ENCODE measurements at regions not wholly inside any gene's neighbourhood (a gene's known extent, or its start where the extent isn't known, plus 50 kb on each side); places are given as distances from the start of the nearest gene placed in this dataset.

DNA sequence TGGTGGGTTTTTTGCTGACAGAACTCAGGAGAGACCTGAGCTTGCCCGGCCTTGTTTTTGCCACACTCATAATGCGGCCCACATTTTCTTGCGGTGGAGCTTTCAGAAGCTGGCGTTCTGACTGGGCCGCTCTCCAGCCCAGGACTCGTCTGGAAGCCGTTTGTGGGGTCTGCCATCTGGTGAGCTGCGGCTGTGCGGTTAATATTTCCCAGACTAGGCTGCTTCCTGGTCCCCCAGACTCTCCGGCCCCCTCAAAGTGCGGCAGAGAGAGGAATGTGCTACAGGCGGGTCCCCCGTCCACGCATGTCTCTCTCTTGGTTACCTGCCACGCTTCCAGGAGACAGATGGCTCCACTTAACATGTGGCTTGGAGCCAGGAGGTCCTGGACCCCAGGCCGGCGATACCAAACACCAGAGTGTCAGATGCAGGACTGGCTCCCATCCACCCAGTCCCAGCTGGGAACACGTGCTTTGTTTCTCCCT lies 128.9 kb upstream of the PMEPA1 start:
- no peak for DNase-seq

DNA sequence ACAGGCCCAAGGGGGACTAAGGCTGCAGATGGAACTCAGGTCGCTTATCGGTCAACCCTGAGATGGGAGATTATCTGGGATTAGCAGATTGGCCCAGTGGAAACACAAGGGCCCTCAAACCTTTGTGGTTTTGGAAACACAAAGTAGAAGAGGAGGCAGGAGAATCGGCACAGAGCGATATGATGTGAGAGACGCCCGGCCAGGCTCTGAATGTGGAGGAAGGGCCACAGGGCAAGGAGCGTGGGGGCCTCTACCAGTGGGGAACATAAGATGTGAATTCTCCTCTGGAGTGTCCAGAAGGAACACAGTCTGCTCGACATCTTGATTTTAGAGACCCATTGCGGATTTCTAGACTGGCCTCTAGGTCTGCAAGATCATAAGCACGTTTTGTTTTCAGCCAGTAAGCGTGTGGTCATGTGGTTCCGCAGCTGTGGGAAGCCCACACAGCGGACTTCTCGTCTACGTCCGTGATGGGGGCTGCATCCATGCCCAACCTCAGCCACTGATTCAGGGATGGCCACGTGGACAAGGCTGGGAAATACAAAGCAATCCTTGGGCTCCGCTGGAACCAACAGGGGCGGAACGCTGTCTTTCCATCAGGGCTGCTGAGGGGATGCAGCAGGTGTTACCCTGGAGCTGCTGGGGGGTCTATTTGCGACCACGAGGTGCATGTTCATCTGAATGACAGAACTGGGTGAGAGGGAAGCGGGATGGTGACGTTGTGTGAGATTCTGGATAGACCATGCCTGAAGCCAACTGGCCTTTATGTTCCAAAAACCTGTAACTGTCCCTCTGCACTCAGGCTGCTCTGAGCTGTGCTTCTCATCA lies 127.6 kb upstream of the PMEPA1 start:
- no peak for DNase-seq

DNA sequence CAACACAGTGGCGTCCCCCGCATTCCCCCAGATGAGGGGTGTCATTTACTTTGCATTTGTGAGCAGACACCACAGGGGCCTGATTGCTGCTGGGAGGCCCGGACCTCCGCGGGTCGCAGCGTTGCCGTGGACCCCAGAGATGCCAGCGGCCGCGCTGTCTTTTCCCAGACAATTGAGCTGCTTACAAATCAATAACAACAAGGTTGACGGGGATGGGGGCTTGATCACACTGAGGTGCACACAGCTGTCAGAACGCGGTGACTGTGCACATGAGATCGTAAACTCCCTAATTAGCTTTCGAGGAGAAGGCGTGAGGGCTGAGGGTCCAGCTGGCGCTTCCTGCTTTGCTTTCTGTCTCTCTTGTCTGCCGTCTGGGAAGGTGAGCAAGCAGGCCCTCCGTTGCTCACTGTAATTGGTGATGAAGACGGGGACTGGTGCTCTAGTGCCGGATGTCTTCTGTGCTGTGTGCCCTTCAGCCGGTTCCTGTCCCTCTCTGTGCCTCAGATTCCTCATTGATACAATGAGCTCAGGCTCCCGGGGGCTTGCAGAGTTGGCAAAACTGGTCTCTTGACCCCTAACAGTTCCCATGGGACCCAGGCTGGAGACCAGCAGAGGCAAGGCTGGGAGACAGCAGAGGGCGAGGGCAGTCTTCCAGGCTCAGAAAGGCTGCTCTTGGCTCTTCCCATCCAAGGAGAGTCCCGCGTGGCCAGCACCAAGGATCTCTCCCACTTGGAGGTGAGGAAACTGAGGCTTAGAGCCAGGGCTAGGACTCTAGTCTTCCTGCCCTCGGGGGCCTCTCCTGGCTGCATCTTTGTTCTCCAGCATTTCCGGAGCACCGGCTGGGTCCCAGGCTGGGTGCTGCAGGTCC lies 126.0 kb upstream of the PMEPA1 start:
- no peak for DNase-seq

DNA sequence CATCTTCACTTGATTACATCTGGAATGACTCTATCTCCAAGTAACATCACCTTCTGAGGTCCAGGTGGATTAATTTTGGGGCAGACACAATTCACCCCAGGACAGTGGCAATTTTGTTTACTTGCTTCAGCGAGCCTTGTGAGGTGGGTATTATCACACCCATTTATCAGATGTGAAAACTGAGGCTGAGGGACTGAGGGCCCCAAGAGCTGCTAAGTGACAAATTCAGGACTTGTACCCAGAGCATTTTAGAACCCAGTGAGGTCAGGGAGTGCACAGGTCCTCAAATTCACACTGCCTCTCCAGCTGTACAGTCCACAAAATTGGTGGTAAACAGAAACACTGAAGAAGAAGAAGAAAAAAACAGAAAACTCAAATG lies 125.2 kb upstream of the PMEPA1 start:
- DNase-seq, result no peak

DNA sequence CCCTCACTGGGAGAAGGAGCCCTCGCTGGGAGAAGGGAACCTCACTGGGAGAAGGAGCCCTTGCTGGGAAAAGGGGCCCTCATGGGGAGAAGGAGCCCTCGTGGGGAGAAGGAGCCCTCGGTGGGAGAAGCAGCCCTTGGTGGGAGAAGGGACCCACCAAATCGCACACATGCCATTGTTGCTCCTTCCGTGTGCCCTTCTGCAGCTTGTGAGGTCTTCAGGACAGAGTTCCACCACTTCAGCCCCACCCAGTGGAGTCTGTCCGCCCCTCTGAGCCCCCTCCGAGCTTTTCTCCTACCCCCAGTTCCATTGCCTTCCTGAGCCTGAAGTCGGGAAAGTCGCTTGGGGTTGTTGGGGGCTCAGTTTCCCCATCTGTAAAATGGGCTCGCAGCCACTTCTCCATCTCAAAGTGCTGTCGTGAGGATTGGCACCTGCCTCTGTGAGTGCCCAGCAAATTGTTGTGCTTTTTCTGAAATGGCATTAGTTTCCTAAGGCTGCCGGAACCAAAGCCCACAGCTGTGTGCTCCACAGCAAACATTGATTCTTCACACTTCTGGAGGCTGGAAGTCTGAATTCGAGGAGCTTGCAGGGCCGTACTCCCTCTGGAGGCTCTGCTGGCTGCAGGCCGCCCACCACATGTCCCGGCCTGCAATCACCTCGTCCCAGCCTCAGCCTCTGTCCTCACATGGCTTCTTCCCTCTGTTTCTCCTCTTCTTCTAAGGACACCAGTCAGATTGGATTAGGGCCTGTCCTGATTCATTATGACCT lies 124.7 kb upstream of the PMEPA1 start:
- DNase-seq, result no peak

DNA sequence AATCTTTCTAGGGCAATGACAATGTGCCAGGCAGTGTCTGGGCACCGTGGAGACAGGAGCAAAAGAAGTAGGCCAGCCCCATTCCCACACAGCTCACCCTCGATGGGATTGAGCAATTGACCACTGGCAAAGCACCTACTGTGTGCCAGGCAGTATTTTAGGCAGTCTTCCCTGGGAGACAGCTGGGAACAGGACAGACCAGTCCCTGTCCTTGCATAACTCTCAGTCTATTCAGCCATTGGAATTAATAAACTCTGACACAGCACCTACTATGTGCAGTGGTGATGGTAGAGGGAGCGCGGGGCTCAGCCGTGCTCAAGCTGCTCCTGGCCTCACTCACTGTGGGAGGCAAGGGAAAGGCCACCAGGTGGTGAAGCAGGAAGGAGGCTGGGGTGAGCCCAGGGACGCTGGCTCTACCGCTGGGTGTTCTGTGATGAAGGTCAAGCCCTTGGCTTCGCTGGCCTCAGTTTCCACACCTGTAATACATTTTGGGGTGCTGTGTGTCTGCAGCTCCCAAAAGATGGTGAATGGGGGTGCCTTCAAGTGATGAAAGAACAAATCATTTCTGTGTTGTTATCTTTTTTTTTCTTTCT lies 122.3 kb upstream of the PMEPA1 start:
- no peak for DNase-seq

DNA sequence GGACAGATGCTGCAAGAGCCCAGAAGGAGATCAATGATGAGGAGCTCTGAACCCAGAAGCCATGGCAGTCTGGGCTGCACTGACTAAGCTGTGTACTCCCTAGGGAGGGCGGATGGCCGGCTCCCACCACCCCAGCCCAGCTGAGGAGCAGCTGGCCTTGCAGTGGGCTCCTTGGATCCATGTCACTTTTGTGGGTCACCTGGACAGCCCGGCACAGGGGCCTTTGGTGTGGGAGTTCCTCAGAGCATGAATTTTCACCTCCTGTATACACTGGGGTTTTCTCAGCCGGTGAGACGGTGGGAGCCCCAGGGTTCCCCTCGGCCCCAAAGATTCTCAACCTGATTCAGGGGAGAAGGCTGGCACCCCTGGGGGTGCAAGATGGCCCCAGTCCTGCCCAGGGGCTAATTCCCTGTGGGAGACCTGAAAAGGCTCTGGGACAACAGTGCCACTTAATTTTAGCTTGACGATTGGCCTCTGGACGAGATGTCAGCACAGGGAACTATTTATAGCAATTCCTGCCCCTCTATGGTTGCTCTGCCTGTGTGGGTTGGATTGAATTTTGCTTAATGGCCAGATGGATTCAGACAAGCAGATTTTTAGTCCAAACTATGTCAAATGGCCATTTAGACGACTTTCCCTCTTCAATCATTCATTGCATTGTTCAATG lies 121.6 kb upstream of the PMEPA1 start:
- no peak for DNase-seq

DNA sequence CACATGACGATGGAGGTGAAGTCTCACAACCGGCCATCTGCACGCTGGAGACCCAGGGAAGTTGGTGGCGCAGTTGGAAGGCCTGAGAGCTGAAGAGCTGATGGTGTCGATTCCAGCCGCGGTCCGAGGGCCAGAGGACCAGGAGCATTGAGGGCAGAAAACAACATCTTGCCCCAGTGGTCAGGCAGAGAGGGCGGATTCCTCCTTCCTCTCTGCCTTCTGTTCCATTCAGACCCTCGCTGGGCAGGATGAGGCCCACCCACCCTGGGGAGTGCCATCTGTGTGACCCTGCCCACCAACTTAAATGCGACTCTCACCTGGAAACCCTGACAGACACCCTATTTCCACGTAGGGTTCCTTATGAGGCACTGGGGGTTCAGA lies 120.7 kb upstream of the PMEPA1 start:
- DNase-seq, result no peak

DNA sequence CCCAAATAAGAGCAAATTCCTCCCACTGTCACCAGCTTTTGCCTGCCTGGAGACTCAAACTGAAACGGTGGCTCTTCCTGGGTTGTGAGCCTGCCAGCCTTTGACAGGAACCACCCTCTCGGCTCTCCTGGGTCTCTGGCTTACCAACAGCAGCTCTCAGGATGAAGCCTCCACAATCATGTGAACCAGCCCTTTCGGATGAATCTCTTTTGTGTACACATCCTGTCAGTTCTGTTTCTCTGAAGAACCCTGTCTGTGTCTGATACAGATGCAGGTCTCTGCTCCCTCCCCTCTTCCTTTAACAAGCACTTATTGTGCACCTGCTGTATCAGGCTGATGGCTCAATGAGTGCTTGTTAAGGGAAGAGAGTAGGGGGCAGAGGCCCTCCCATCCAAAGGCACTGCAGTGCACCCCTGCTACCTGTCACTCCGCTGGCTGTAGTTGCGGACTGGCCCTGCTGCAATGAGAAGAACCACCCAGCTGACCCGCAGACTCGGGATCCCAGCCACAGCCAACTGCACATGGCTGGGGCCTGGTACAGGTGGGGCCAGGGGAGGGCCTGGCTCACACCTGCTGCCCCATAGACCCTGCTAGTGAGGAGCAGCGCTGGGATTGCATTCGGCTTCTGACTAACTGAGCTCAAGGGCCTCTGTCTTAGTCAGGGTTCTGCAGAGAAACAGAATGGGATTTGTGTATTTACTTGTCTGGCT lies 120.1 kb upstream of the PMEPA1 start:
- no peak for DNase-seq

DNA sequence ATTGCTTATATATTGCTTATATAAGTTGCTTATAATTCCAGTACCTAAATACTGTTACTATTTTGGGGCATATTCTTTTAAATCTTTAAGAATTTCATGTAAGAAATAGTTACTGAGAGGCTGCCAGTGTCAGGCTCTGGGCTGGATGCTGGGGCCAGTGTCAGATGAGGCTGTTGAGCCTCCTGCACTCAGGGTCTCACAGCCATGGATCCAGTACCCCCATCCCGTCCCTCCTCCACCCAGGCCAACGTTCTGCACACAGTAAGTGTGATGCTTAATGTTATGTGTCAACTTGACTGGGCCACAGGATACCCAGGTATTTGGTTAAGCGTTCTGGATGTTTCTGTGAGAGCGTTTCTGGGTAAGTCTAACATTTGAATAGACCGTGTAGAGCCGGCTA lies 119.5 kb upstream of the PMEPA1 start:
- DNase-seq, result no peak

DNA sequence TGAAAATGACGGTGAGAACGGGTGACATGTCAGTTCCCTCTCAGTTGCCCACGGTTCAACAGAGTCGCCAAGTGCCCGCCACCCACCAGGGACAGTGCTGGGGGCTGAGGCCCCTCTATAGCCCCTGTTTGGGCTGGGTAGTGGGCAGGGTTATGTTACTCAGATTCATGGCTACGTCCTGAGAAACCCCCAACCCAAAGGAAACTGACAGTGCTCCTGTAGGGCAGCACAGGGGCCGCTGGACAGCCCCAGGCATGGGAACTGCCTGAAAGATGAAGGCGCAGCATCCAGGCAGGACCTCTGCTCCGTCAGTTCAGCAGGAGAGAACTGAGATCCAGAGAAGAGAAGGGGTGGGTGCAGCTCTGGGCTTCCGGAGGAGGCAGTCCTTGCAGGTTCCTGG lies 118.9 kb upstream of the PMEPA1 start:
- DNase-seq, result no peak

DNA sequence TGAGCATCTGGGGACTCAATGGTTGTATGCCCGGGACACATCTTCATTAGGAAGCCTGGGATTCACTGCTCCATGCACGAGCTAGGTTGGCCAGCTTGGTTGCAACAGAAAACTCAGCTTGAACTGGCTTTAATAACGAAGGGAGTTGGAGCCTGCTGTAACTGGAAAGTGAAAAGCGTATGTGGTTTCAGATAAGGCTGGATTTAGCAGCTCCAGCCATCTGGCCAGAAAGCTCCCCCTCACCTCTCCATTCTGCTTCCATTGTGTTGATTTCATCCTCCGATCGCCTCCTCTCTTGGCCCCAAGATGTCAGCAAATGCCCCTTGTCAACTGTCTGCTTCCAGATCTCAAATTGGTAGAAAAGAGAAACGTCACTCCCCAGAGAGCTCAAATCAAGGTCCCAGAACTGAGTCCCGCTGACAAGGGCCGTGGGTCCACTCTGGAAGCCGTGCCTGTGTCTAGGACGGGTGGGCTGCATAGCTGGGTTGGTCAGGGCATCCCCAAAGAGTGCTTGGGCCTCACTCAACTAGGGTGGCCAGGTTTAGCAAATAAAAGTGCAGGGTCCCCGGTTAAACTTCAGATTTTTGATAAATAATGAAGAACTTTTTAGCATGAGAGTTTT lies 117.0 kb upstream of the PMEPA1 start:
- no peak for DNase-seq

DNA sequence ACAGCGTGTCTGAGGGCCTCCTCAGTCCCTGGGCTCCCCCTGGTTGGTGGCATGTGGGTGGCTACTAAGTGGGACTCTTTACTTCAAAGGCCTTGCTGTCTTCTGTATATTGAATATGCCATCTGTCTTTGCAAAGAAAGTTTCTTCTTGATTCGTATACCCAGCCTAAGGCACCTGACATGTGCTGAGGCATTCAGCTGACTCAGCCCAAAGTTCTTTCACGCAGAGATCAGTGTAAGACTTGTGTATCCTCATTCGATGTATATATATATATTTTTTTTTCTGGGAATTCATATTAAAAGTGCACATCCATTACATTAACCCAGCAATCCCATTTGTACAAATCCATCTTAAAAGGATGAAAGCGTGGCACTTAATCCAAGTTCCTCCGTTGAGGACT lies 115.1 kb upstream of the PMEPA1 start:
- no peak for DNase-seq

DNA sequence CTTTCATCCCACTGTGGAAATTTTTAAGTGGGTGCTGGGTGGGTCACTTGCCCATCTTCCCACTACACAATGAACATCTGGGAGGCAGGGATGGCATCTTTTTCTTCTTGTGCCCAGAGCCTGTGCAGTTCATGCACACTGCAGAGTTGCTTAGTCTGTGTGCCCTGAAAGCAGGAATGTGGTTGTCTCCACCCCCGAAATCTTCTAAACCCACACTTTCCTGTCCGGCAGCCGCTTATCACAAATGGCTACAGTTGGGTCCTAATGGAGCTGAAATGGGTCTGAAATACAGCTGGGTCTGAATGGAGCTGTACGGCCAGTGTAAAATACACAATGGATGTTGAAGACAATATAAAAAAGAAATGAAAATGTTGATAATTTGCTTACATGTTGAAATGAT lies 112.1 kb upstream of the PMEPA1 start:
- no peak for DNase-seq

DNA sequence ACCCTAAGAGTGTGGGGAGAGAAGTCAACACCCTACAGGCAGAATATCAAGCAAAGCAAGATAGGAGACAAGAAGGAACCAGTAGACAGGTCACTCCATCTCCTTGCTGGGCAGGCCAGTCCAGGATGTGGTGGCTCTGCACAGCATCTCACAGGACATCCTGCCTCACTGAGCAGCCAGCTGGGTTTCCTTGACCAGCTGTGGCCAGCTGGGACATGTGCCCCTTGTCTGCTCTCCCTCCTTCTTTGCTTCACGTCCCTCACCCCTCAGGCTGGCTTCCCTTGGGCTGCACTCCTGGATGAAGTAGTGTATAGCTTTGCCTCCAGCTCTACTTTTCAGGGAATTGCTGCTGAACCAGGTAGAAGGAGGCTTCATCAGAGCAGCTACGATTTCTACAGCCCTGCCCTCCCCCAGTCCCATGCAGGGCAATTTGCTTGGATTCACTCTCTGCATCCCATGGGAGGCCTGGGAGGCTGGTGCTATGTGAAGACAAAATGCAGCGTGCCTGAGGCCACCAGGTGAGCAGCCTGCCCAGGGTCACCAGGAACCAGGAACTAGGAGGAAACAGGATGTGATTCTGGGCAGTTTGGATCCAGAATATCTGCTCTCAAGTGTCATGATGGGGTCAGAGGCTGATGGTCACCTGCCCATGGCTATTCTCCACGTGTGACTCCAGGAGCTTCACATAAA lies 110.0 kb upstream of the PMEPA1 start:
- DNase-seq, result no peak

DNA sequence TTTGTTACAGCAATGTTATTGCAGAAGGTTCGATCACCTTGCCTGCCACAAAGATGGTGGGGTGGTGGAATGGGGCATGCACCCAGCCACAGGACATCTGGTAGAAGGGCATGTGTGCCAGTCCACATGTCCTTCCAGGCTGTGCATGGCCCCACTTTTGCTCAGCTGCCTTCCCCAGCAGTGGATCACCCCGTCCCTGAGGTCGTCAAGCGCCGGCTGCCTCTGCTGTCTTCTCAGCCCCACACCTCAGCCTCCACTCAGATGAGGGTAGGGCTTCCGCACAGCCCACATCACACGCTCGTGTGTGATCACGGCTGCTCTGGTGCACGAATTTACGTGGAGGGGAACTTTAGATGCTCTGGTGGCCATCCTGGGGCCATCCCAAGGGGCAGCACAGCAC lies 109.5 kb upstream of the PMEPA1 start:
- no peak for DNase-seq

DNA sequence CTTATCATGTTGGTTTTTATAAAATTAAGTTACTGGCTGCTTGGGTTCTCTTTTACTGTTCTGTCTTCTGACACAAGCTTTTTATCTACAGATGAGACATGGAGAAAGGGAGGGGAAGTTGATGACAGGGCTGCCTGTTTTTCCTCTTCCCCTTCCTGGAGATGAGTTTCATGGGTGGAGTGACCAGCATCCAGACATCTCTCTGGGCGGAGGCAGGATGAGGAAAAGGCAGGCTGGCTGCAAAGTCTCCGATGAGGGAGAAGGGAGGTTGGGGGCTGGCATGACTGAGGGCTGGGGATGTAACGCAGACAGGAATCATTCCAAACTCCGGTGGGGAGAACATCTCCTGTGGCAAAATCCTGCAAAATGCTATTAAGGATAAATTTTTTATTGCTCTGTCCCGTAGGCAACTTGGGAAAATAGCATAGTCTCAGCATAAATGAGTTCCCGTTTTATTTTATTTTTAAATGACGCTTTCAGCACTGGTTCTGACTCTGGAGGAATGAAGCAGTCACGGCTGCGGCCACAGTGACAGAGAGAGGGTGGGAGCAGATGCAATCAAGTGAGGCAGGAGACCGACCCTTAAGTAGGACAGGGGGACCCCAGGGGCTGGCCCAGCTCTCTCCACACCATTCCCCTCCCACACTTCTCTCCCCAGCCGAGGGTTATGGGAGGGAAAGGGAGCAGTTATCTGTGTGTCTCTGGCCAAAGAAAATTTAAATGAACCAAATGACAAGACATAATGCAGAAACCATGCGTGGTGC lies 108.8 kb upstream of the PMEPA1 start:
- no peak for DNase-seq

DNA sequence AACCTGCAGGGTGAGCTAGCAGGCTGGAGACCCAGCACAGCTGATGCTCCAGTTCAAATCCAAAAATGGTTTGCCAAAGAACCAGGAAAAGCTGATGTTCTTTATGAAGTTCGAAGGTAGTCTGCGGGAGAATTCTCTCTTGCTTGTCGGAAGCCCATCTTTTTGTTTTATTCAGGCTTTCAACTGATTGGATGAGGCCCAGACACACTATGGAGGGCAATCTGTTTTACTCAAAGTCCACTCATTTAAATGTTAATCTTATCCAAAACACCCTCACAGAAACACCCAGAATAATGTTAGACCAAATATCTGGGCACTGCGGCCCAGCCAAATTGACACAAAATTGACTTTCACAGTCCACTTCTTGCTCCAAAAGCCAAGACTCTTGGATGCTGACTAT lies 105.6 kb upstream of the PMEPA1 start:
- no peak for DNase-seq

DNA sequence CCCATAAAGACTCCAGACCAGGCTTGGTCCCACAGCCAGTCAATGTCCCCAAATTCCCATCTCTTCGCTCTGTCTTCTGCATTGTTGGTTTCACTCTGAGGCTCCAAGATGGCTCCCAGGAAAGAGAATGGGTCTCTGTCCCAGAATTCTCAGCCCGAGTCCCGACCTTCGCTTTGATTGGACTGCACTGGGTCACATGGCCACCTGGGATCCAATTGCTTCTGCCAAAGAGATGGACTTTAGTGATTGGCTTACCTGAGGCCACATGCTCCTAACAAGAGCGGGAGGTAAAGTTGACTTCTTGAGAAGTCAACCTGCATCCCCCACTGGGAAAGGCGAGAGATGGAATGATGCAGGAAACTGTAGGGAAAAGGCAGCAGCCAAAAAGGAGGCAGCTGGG lies 104.7 kb upstream of the PMEPA1 start:
- DNase-seq, result no peak

Measured in stimulated activated CD4-positive, alpha-beta T cell treated with anti-CD3 and anti-CD28 coated beads, Interleukin-1b, Interleukin-23, amount 100 ng/mL, for 48 hours (primary cell).